K562 (cell line): ENCODE measurements at regions not wholly inside any gene's neighbourhood (a gene's known extent, or its start where the extent isn't known, plus 50 kb on each side); places are given as distances from the start of the nearest gene placed in this dataset.

ENCODE experiments used
- CHD4 ChIP-seq: fragments of 200-600 bp; sonication (generic); IDR thresholded peaks from 3 replicates; pipeline ENCODE4 v1.6.1; 2012; ENCODE audit warnings: low read depth, mild to moderate bottlenecking, mixed read lengths, low read length, inconsistent platforms; ENCODE audit not compliant: insufficient read depth, insufficient replicate concordance, poor library complexity, severe bottlenecking
- FUS ChIP-seq: fragments of 200-400 bp; formaldehyde crosslinking; optimal IDR thresholded peaks from 2 replicates; pipeline ENCODE3; 2017; ENCODE audit warnings: low read depth, low read length
- ILF3 ChIP-seq: fragments of 450-650 bp; IDR thresholded peaks from 2 replicates; pipeline ENCODE4 v1.6.1; 2018; ENCODE audit warnings: antibody characterized with exemption, mild to moderate bottlenecking, moderate library complexity, borderline replicate concordance
- MXD1 ChIP-seq: fragments of 250-450 bp; sonication (Bioruptor Pico); IDR thresholded peaks from 2 replicates; pipeline ENCODE4 v1.8.0; 2021; ENCODE audit warnings: borderline replicate concordance, mild to moderate bottlenecking, moderate library complexity; ENCODE audit not compliant: poor library complexity, severe bottlenecking
- NCOA6 ChIP-seq: fragments of 450-650 bp; IDR thresholded peaks from 2 replicates; pipeline ENCODE4 v1.6.1; 2017; ENCODE audit warnings: mild to moderate bottlenecking
- TCF15 ChIP-seq: fragments of 250-450 bp; sonication (Bioruptor Pico); IDR thresholded peaks from 2 replicates; pipeline ENCODE4 v1.8.0; 2022; ENCODE audit warnings: moderate library complexity, mild to moderate bottlenecking, inconsistent platforms
- ZNF318 ChIP-seq, 2 experiments: fragments of 450-650 bp; IDR thresholded peaks; 2 replicates each; pipeline ENCODE4 v1.6.1; 2016; ENCODE audit warnings: mild to moderate bottlenecking in 2 of 2, borderline replicate concordance in 1 of 2, low read depth in 1 of 2, moderate library complexity in 1 of 2

- TF ChIP-seq ZNF318 (IDR thresholded peaks at IDR 0.05; ENCODE audit: borderline replicate concordance in 1 of 2, low read depth in 1 of 2) (peak in 1 of 2 experiments; percentile 84; a peak in 2 of 4 replicates), CHD4 (no peak), TCF15 (CRISPR knock-in tag) (no peak), NCOA6 (no peak), MXD1 (CRISPR knock-in tag) (no peak), FUS (no peak), ILF3 (no peak)
These were observed 220.2 kb downstream of the EMX2 start (continued) for GRCh38 chr10:117762819-117763172.
